ENCODE measurements at regions not wholly inside any gene's neighbourhood (a gene's known extent, or its start where the extent isn't known, plus 50 kb on each side); places are given as distances from the start of the nearest gene placed in this dataset.

DNA sequence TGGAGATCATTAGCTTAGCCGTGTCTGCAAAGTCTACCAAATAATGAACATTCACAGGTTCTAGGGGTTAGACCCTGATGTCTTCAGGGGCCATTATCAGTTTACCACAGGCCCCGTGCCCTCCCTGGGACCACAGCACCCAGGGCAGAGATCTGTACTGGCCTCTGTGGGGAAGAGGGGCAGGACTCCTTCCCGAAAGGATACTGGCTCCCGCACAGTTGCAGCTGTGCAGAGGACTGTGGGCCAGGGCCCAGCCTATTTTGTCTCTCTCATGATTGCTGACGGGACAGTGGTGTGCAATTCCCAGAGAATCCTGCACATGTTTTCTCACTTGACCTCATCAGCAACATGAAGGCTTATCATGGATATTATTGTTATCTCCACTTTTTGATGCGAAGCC, 243.9 kb downstream of the GLRX3 start:
- TF ChIP-seq, protein P1, sequence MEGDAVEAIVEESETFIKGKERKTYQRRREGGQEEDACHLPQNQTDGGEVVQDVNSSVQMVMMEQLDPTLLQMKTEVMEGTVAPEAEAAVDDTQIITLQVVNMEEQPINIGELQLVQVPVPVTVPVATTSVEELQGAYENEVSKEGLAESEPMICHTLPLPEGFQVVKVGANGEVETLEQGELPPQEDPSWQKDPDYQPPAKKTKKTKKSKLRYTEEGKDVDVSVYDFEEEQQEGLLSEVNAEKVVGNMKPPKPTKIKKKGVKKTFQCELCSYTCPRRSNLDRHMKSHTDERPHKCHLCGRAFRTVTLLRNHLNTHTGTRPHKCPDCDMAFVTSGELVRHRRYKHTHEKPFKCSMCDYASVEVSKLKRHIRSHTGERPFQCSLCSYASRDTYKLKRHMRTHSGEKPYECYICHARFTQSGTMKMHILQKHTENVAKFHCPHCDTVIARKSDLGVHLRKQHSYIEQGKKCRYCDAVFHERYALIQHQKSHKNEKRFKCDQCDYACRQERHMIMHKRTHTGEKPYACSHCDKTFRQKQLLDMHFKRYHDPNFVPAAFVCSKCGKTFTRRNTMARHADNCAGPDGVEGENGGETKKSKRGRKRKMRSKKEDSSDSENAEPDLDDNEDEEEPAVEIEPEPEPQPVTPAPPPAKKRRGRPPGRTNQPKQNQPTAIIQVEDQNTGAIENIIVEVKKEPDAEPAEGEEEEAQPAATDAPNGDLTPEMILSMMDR (IDR thresholded peaks at IDR 0.05; ENCODE audit: low read length): no peak
- no peak for TF ChIP-seq EZH2 (IDR thresholded peaks at IDR 0.05; ENCODE audit: borderline replicate concordance, low read length)
